ENCODE measurements at regions not wholly inside any gene's neighbourhood (a gene's known extent, or its start where the extent isn't known, plus 50 kb on each side); places are given as distances from the start of the nearest gene placed in this dataset.

- no peak for TF ChIP-seq EZH2phosphoT487 (IDR thresholded peaks at IDR 0.05; ENCODE audit: borderline replicate concordance, low read depth)
- no peak for TF ChIP-seq CTCF (IDR thresholded peaks at IDR 0.05)
- TF ChIP-seq NRF1 (IDR thresholded peaks at IDR 0.05; ENCODE audit: low read depth, low read length), result no peak
- no peak for TF ChIP-seq RFX5 (IDR thresholded peaks at IDR 0.05; ENCODE audit: low read length)
- no peak for TF ChIP-seq USF2 (IDR thresholded peaks at IDR 0.05; ENCODE audit: borderline replicate concordance, low read depth, low read length)
- TF ChIP-seq YY1 (IDR thresholded peaks at IDR 0.05; ENCODE audit: low read depth), result no peak
- TF ChIP-seq POLR2AphosphoS5 (IDR thresholded peaks at IDR 0.05; ENCODE audit: low read depth, low read length), result no peak
- TF ChIP-seq RXRA (IDR thresholded peaks at IDR 0.05; ENCODE audit: borderline replicate concordance, low read depth), result no peak
- no peak for TF ChIP-seq GABPA (IDR thresholded peaks at IDR 0.05; ENCODE audit: low read depth)
- no peak for TF ChIP-seq MEF2A (IDR thresholded peaks at IDR 0.05; ENCODE audit: borderline replicate concordance, low read depth)
These were observed 193.4 kb downstream of the OMA1 start for GRCh38 chr1:58353168-58353567.

All from SK-N-SH (cell line).